ENCODE measurements at regions not wholly inside any gene's neighbourhood (a gene's known extent, or its start where the extent isn't known, plus 50 kb on each side); places are given as distances from the start of the nearest gene placed in this dataset.

GRCh38 chr11:35083181-35083430, 55.9 kb upstream of the CD44 start:
- Histone ChIP-seq H3K27me3 (ENCODE audit: insufficient read depth, low read length) (no peaks in the 10 kb centered on the region), H3K4me3 (replicated peaks in 1 of 2; ENCODE audit: low read depth in 1 of 2, low read length in 2 of 2) (peak overlapping the region; percentile 27 to 48), H3K79me2 (ENCODE audit: insufficient read depth, low read length) (no peaks in the 10 kb centered on the region), H3K4me1 (ENCODE audit: control insufficient read depth in 1 of 2, insufficient read depth in 2 of 2, low read length in 2 of 2) (peaks cover 31 to 50% of the 10 kb centered on the region in 2 experiments), H4K20me1 (ENCODE audit: insufficient read depth) (no peaks in the 10 kb centered on the region), H3K9ac (ENCODE audit: low read length) (peak overlapping the region; percentile 54), H3K4me2 (ENCODE audit: low read length) (peak overlapping the region; percentile 80), H2AFZ (ENCODE audit: low read depth, low read length, poor library complexity, severe bottlenecking) (no peak overlapping the region), H3K27ac (ENCODE audit: low read depth, low read length) (peak overlapping the region; percentile 82), H3K9me2 (ENCODE audit: insufficient read depth) (no peaks in the 10 kb centered on the region), H3K36me3 (ENCODE audit: control insufficient read depth in 1 of 2, insufficient read depth in 2 of 2, low read length in 2 of 2) (no peaks in the 10 kb centered on the region), H3K9me3 (ENCODE audit: control insufficient read depth in 1 of 2, insufficient read depth in 1 of 2, low read depth in 1 of 2, low read length in 2 of 2) (no peaks in the 10 kb centered on the region)
- no TSS peak for BruUV-seq (replicated peaks)
- ChIA-PET RAD21 (ENCODE audit: low non-redundant PET in 1 of 2, low total read pairs in 2 of 2, uncharacterized antibody in 2 of 2, unreplicated experiment in 2 of 2) (no interaction called here), CTCF (no interaction called here), POLR2A (no interaction called here)
- intact Hi-C loops (cut with micrococcal nuclease) = loop anchor here (5.0 kb wide), 1 partner anchor 59 kb away; no protein-coding TSS in a partner anchor
- TF ChIP-seq POLR2AphosphoS5 (IDR thresholded peaks at IDR 0.05; ENCODE audit: low read depth, low read length) = no peak
- TF ChIP-seq, protein P1, sequence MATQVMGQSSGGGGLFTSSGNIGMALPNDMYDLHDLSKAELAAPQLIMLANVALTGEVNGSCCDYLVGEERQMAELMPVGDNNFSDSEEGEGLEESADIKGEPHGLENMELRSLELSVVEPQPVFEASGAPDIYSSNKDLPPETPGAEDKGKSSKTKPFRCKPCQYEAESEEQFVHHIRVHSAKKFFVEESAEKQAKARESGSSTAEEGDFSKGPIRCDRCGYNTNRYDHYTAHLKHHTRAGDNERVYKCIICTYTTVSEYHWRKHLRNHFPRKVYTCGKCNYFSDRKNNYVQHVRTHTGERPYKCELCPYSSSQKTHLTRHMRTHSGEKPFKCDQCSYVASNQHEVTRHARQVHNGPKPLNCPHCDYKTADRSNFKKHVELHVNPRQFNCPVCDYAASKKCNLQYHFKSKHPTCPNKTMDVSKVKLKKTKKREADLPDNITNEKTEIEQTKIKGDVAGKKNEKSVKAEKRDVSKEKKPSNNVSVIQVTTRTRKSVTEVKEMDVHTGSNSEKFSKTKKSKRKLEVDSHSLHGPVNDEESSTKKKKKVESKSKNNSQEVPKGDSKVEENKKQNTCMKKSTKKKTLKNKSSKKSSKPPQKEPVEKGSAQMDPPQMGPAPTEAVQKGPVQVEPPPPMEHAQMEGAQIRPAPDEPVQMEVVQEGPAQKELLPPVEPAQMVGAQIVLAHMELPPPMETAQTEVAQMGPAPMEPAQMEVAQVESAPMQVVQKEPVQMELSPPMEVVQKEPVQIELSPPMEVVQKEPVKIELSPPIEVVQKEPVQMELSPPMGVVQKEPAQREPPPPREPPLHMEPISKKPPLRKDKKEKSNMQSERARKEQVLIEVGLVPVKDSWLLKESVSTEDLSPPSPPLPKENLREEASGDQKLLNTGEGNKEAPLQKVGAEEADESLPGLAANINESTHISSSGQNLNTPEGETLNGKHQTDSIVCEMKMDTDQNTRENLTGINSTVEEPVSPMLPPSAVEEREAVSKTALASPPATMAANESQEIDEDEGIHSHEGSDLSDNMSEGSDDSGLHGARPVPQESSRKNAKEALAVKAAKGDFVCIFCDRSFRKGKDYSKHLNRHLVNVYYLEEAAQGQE (IDR thresholded peaks at IDR 0.05; ENCODE audit: low read depth) = no peak
- no peak for TF ChIP-seq SP1 (IDR thresholded peaks at IDR 0.05; ENCODE audit: low read depth)
- no peak for TF ChIP-seq EZH2 (IDR thresholded peaks at IDR 0.05)
- TF ChIP-seq JUND (IDR thresholded peaks at IDR 0.05) = no peak
- TF ChIP-seq CTCF (IDR thresholded peaks at IDR 0.05 in 2 of 3, conservative IDR thresholded peaks at IDR 0.05 in 1 of 3; ENCODE audit: borderline replicate concordance in 1 of 3, insufficient read depth in 1 of 3, low read depth in 2 of 3, low read length in 2 of 3) = no peak
- TF ChIP-seq ELF1 (IDR thresholded peaks at IDR 0.05; ENCODE audit: borderline replicate concordance, low read depth) = no peak
- no peak for TF ChIP-seq TCF7L2 (IDR thresholded peaks at IDR 0.05; ENCODE audit: borderline replicate concordance, extremely low read depth, insufficient read depth, insufficient read length)
- TF ChIP-seq, protein P2, sequence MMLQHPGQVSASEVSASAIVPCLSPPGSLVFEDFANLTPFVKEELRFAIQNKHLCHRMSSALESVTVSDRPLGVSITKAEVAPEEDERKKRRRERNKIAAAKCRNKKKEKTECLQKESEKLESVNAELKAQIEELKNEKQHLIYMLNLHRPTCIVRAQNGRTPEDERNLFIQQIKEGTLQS (IDR thresholded peaks at IDR 0.05) = no peak
- no peak for TF ChIP-seq SIN3A (IDR thresholded peaks at IDR 0.05; ENCODE audit: low read depth)
- TF ChIP-seq SRF (IDR thresholded peaks at IDR 0.05; ENCODE audit: low read depth) = no peak
- no peak for TF ChIP-seq EGR1 (IDR thresholded peaks at IDR 0.05; ENCODE audit: low read depth)
- DNase-seq (ENCODE audit: low read depth, low spot score) (no peak), ATAC-seq (no peak)

Measured in HCT116 (cell line).